ES-I3 (cell line): ENCODE measurements at regions not wholly inside any gene's neighbourhood (a gene's known extent, or its start where the extent isn't known, plus 50 kb on each side); places are given as distances from the start of the nearest gene placed in this dataset.
"Not testable (repeated sequence)": the region's sequence is repeated elsewhere in the genome, so short reads cannot be mapped to it uniquely, and the experiment has no call there.

Source experiments
- H3K36me3 ChIP-seq: 2 replicates; pipeline ENCODE4 v1.6.1; 2013; ENCODE audit warnings: mild to moderate bottlenecking, low read length, control low read depth, moderate library complexity; ENCODE audit not compliant: insufficient read depth
- H3K4me1 ChIP-seq: 2 replicates; pipeline ENCODE4 v1.6.1; 2013; ENCODE audit warnings: mild to moderate bottlenecking, control low read depth, low read length; ENCODE audit not compliant: insufficient read depth
- H3K9ac ChIP-seq: 2 replicates; pipeline ENCODE4 v1.6.1; 2013; ENCODE audit warnings: low read depth, mild to moderate bottlenecking, low read length, moderate library complexity
- H3K9me3 ChIP-seq: 2 replicates; pipeline ENCODE4 v1.6.1; 2013; ENCODE audit warnings: mild to moderate bottlenecking, low read length, moderate library complexity; ENCODE audit not compliant: control insufficient read depth, insufficient read depth

- no peaks in the 10 kb centered on the region for H3K9me3 ChIP-seq
These were observed 826.0 kb downstream of the IGSF11 start for GRCh38 chr3:118208642-118209041.

GRCh38 chr3:118213892-118214291 is 820.8 kb downstream of the IGSF11 start:
- Histone ChIP-seq H3K9me3 (no peaks in the 10 kb centered on the region), H3K36me3 (no peaks in the 10 kb centered on the region), H3K9ac (no peak overlapping the region), H3K4me1 (no peaks in the 10 kb centered on the region)

More at GRCh38 chr3:118208642-118209041, 826.0 kb downstream of the IGSF11 start:
- Histone ChIP-seq H3K36me3 (no peaks in the 10 kb centered on the region), H3K4me1 (no peaks in the 10 kb centered on the region), H3K9ac (no peak overlapping the region)

GRCh38 chr3:118226206-118226605 is 808.4 kb downstream of the IGSF11 start:
- Histone ChIP-seq H3K36me3 (no peaks in the 10 kb centered on the region), H3K9me3 (no peaks in the 10 kb centered on the region), H3K9ac (no peak overlapping the region), H3K4me1 (no peaks in the 10 kb centered on the region)

- Histone ChIP-seq H3K9me3 (no peaks in the 10 kb centered on the region), H3K36me3 (no peaks in the 10 kb centered on the region), H3K4me1 (no peaks in the 10 kb centered on the region), H3K9ac (no peak overlapping the region)
These were observed 807.5 kb downstream of the IGSF11 start for GRCh38 chr3:118227191-118227590.

GRCh38 chr3:118228151-118228550 is 806.5 kb downstream of the IGSF11 start:
- Histone ChIP-seq H3K9me3 (no peaks in the 10 kb centered on the region), H3K9ac (no peak overlapping the region), H3K36me3 (no peaks in the 10 kb centered on the region), H3K4me1 (no peaks in the 10 kb centered on the region)

GRCh38 chr3:118229196-118229595 is 805.5 kb downstream of the IGSF11 start:
- Histone ChIP-seq H3K9ac (no peak overlapping the region), H3K4me1 (no peaks in the 10 kb centered on the region), H3K36me3 (no peaks in the 10 kb centered on the region), H3K9me3 (no peaks in the 10 kb centered on the region)

- H3K36me3 ChIP-seq: no peaks in the 10 kb centered on the region
- H3K9me3 ChIP-seq: no peaks in the 10 kb centered on the region
- no peaks in the 10 kb centered on the region for H3K4me1 ChIP-seq
- no peak overlapping the region for H3K9ac ChIP-seq
These were observed 803.1 kb downstream of the IGSF11 start for GRCh38 chr3:118231578-118231977.

- Histone ChIP-seq H3K4me1 (no peaks in the 10 kb centered on the region), H3K9ac (no peak overlapping the region), H3K9me3 (no peaks in the 10 kb centered on the region), H3K36me3 (no peaks in the 10 kb centered on the region)
These were observed 795.4 kb downstream of the IGSF11 start for GRCh38 chr3:118239253-118239652.

GRCh38 chr3:118244761-118245160 is 789.9 kb downstream of the IGSF11 start:
- Histone ChIP-seq H3K9ac (no peak overlapping the region), H3K4me1 (no peaks in the 10 kb centered on the region), H3K36me3 (no peaks in the 10 kb centered on the region), H3K9me3 (no peaks in the 10 kb centered on the region)

- no peaks in the 10 kb centered on the region for H3K4me1 ChIP-seq
- no peaks in the 10 kb centered on the region for H3K36me3 ChIP-seq
These were observed 789.3 kb downstream of the IGSF11 start for GRCh38 chr3:118245312-118245711.

GRCh38 chr3:118258850-118259249 is 775.8 kb downstream of the IGSF11 start:
- not testable (repeated sequence) for H3K36me3 ChIP-seq, H3K9me3 ChIP-seq, H3K9ac ChIP-seq, H3K4me1 ChIP-seq

More at GRCh38 chr3:118245312-118245711, 789.3 kb downstream of the IGSF11 start:
- Histone ChIP-seq H3K9ac (no peak overlapping the region), H3K9me3 (no peaks in the 10 kb centered on the region)

GRCh38 chr3:118262800-118263402 is 771.7 kb downstream of the IGSF11 start:
- H3K4me1 ChIP-seq: no peaks in the 10 kb centered on the region
- H3K9me3 ChIP-seq: peaks cover 7% of the 10 kb centered on the region
- no peaks in the 10 kb centered on the region for H3K36me3 ChIP-seq
- no peak overlapping the region for H3K9ac ChIP-seq

GRCh38 chr3:118267588-118267987 is 767.1 kb downstream of the IGSF11 start:
- H3K4me1 ChIP-seq: no peaks in the 10 kb centered on the region
- H3K36me3 ChIP-seq: no peaks in the 10 kb centered on the region
- no peak overlapping the region for H3K9ac ChIP-seq
- no peaks in the 10 kb centered on the region for H3K9me3 ChIP-seq

- H3K9ac ChIP-seq: no peak overlapping the region
- no peaks in the 10 kb centered on the region for H3K9me3 ChIP-seq
- H3K36me3 ChIP-seq: no peaks in the 10 kb centered on the region
- H3K4me1 ChIP-seq: no peaks in the 10 kb centered on the region
These were observed 765.0 kb downstream of the IGSF11 start for GRCh38 chr3:118269537-118270125.

GRCh38 chr3:118272991-118273390 is 761.7 kb downstream of the IGSF11 start:
- peaks cover 2% of the 10 kb centered on the region; the same call in 1 of the 2 replicates for H3K9me3 ChIP-seq
- H3K4me1 ChIP-seq: no peaks in the 10 kb centered on the region

More at GRCh38 chr3:118272991-118273390, 761.7 kb downstream of the IGSF11 start:
- H3K36me3 ChIP-seq: no peaks in the 10 kb centered on the region
- no peak overlapping the region for H3K9ac ChIP-seq
